ENCODE measurements at regions not wholly inside any gene's neighbourhood (a gene's known extent, or its start where the extent isn't known, plus 50 kb on each side); places are given as distances from the start of the nearest gene placed in this dataset.

DNA sequence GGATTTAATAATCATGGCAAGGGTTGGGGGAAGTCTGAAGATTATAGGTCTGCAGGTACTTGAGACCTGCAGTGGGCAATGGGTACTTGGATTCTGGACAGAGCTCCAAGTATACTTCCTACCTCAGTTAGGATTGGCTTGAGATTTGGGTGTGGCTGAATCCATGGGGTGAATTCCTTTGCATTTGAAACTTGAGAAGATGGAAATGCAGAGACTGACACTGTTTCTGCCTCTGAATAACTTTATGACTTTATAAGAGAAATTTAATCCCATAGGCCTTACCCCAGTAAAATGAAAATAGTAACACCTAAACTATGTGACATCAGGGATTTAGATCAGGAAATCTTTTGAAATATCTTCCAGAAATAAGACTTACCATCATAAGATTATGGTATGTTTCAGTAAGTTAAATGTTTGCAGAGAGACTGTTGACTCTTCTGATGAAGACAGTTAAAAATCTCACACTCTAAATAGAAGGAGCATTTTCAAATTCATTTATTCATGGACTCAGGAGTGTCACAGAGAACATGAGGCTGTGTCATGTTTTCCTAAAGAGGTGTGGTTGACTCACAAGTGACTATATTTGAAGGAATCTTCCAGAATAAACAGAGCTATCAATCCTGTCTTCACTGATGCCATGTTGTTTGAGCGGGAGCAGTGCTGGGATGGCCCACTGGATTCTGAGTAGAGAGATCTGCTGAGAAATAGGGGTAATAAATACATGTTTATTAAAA is 513.5 kb upstream of the NR3C2 start:
- TF ChIP-seq CTCF (IDR thresholded peaks at IDR 0.05; ENCODE audit: insufficient read depth, missing control alignments): no peak
- DNase-seq (ENCODE audit: insufficient read length, low spot score) (no peak), FAIRE-seq (no peak)

DNA sequence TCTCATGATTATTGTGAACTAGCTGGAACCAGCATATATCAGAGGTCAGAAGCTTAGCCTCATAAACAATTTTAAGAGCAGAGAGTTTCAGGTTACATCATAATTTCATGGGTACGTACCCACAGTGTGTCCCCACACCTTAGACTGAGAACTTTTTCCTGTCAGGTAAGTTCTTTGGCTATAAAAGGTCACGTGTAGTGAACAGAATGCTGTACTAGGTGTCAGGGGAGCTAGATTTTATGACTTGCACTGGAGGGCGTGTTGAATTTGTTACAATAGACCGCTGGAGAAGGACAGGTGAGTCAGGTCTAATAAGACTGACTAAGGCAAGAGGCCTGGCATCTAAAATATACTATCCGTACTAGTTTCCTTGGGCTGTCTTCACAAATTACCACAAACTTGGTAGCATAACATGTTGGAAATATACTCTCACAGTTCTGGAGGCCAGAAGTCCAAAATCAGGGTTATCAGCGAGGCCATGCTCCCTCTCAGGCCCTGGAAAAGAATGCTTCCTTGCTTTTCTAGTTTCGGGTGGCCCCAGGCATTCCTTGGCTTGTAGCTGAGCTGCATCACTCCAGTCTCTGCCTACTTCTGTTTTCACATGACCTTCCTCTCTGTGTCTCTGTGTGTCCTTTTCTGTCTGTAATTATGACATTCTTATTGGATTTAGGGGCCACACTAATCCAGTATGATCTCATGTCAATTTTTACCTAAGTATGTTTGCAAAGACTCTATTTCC is 512.0 kb upstream of the NR3C2 start:
- DNase-seq (ENCODE audit: insufficient read length, low spot score) (no peak), FAIRE-seq (no peak)
- no peak for TF ChIP-seq CTCF (IDR thresholded peaks at IDR 0.05; ENCODE audit: insufficient read depth, missing control alignments)

DNA sequence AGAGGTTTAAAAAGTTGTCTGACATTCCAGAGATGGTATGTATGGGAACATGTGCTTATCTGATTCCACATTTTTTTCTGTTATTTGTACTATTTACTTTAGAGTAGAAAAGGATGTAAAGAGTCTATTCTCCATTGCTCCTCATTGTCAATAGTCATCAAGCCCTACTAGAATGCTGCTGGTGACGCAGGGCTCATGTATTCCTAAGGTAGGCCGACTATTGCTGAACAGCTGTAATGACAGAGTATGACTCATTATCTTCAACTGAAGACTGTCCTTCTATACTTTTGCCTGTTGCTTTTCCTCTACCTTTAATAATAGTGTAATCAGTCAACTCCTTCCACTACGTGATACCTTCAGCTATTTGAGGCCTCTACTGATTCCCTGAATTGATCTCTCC is 509.1 kb upstream of the NR3C2 start:
- DNase-seq (ENCODE audit: insufficient read length, low spot score) (no peak), FAIRE-seq (no peak)
- TF ChIP-seq CTCF (IDR thresholded peaks at IDR 0.05; ENCODE audit: insufficient read depth, missing control alignments): no peak

- FAIRE-seq (no peak), DNase-seq (ENCODE audit: insufficient read length, low spot score) (no peak)
- no peak for TF ChIP-seq CTCF (IDR thresholded peaks at IDR 0.05; ENCODE audit: insufficient read depth, missing control alignments)
Observed at GRCh38 chr4:148946271-148946670, 504.1 kb upstream of the NR3C2 start.

DNA sequence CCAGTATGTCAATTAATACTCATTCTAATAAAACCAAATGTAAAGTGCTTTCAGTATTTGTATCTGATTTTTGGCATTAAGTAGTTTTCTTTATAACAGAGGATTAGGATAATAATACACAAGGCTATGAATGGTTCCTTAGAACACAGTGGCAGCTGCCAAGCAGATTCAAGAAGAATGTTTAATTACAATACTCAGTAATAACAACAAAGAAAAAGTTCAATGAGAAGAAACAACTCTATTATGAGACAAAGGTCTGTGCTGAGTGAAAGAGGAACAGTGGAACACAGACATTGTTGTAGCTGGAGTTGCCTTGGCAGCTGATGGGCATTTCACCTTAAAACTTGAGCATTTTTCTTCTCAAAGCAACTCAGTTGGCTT is 502.6 kb upstream of the NR3C2 start:
- no peak for TF ChIP-seq CTCF (IDR thresholded peaks at IDR 0.05; ENCODE audit: insufficient read depth, missing control alignments)
- DNase-seq (ENCODE audit: insufficient read length, low spot score) (no peak), FAIRE-seq (no peak)

DNA sequence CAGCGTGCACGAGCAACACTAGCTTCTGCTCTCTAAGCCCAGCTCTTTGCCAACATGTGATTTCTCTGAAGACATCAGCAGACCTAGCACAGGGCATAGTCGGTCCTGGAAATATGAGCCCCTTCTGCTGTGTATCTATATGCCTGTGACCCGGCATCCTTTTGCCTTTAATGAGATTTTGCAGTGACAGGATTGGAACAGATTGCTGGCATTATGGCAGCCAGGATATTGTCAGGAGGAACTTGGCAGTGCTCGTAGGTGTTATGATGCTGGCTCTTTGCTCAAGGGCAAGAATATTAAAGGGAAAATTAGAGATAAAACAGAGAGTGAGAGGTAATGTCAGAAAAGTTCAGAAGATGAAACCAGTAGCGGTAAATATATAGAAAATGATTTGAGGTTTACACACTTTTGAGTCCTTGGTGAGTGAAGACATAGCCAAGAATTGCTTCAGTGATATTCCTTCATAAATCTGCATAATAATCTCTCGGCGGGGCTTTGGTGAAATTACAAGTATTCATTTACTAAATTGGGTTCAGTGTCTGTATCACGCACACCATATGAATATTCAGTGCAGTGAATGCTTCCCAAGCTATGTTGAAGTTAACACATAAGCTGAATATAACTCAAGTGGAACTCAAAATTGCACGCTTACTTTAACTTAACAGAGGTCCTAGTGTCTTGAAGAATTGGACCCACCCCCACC is 502.1 kb upstream of the NR3C2 start:
- no peak for TF ChIP-seq CTCF (IDR thresholded peaks at IDR 0.05; ENCODE audit: insufficient read depth, missing control alignments)

More for the DNA sequence above, 502.1 kb upstream of the NR3C2 start:
- DNase-seq (ENCODE audit: insufficient read length, low spot score) (no peak), FAIRE-seq (no peak)
